ENCODE measurements at regions not wholly inside any gene's neighbourhood (a gene's known extent, or its start where the extent isn't known, plus 50 kb on each side); places are given as distances from the start of the nearest gene placed in this dataset.

DNA sequence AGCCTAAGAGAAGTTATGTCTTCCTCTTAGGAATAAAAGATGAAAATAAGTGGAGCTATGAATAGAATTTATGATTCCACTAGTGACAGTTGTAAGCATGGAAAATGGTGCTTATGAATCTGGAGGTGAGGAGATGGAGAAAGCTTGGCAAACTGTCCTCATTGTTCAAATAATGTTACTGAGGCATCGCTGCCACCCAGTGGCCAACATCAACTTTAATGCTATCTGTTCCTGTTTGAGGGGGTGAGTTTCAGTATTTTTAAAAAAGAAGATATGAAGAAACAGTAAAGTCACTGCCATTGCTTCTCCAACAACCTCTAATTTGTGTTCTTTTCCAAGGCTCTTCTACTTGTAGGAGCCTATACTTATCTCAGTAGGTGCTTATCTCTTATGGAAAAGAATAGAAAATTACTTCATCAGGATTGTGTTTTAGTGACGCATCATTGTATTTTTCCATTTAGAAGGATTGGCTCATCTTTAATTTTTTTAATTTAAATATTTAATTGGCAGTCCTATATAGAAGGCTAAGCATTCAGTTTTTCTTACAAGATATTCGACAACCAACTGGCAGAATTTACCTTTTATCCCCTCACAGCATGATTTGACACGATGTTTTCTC is 260.4 kb upstream of the P2RY1 start:
- DNase-seq (ENCODE audit: low read depth in 1 of 2, low spot score in 1 of 2), result peak; percentile 56 to 84
- peak; percentile 47 for TF ChIP-seq CTCF (IDR thresholded peaks at IDR 0.05; ENCODE audit: low read depth, low read length)
- H3K9me3 ChIP-seq (ENCODE audit: low read depth), result no peaks in the 10 kb centered on the region

GRCh38 chr3:152578769-152579168 is 256.2 kb upstream of the P2RY1 start:
- H3K27ac ChIP-seq, result no peak overlapping the region
- no peak for DNase-seq (ENCODE audit: low read depth in 1 of 2, low spot score in 1 of 2)
- H3K9me3 ChIP-seq (ENCODE audit: low read depth), result no peaks in the 10 kb centered on the region
- no peaks in the 10 kb centered on the region for H3K27me3 ChIP-seq
- no peak overlapping the region for H3K4me3 ChIP-seq
- no peaks in the 10 kb centered on the region for H3K4me1 ChIP-seq (ENCODE audit: low read depth)
- TF ChIP-seq CTCF (IDR thresholded peaks at IDR 0.05; ENCODE audit: low read depth, low read length), result no peak
- no peaks in the 10 kb centered on the region for H3K36me3 ChIP-seq

More for the DNA sequence above, 260.4 kb upstream of the P2RY1 start:
- H3K27me3 ChIP-seq, result no peaks in the 10 kb centered on the region
- no peak overlapping the region for H3K27ac ChIP-seq
- H3K36me3 ChIP-seq, result no peaks in the 10 kb centered on the region
- H3K4me3 ChIP-seq, result no peak overlapping the region
- H3K4me1 ChIP-seq (ENCODE audit: low read depth), result no peaks in the 10 kb centered on the region

DNA sequence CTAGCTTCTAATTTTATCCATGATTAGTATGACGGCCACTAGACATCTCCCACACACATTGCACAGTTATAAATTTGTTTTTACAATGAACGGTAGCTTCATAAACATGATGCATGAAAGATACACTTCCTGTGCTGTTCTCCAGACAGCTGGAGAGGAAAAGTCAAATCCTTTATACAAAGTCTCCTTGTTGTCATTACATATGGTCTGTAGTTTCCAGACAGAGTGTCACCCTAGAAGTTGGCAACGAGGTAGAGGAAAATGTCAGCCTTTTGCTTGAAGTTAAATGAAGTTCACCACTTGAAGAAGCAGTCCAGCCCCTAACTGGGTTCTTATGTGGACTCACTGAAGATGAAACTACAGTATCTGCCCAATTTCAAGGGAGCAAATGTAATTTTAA is 253.0 kb upstream of the P2RY1 start:
- DNase-seq (ENCODE audit: low read depth in 1 of 2, low spot score in 1 of 2), result no peak
- Histone ChIP-seq H3K9me3 (ENCODE audit: low read depth) (no peaks in the 10 kb centered on the region), H3K4me3 (no peak overlapping the region), H3K36me3 (no peaks in the 10 kb centered on the region), H3K27ac (no peak overlapping the region), H3K27me3 (no peaks in the 10 kb centered on the region), H3K4me1 (ENCODE audit: low read depth) (no peaks in the 10 kb centered on the region)
- no peak for TF ChIP-seq CTCF (IDR thresholded peaks at IDR 0.05; ENCODE audit: low read depth, low read length)

DNA sequence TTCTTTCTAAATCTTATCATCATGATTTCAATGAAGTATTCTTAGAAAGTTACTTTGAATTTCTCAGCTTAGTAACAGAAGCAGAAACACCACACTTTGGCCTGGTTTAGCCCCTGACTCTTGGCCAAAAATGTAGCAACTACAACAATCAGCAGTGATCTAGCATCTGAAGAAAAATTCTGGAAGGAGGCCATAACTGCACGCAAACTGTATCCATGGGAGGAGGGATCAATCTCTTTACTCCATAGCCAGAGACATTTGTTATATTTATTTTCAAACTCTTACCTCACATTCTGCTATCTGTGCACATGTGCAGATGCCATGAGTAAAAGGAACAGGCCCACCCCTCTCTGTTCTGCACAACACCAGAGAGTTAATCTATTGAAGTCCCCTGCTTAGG is 251.0 kb upstream of the P2RY1 start:
- TF ChIP-seq CTCF (IDR thresholded peaks at IDR 0.05; ENCODE audit: low read depth, low read length), result no peak
- Histone ChIP-seq H3K4me1 (ENCODE audit: low read depth) (no peaks in the 10 kb centered on the region), H3K4me3 (no peak overlapping the region), H3K27me3 (no peaks in the 10 kb centered on the region), H3K36me3 (no peaks in the 10 kb centered on the region), H3K9me3 (ENCODE audit: low read depth) (no peaks in the 10 kb centered on the region), H3K27ac (no peak overlapping the region)
- peak in 1 of 2 donors; percentile 79 for DNase-seq (ENCODE audit: low read depth in 1 of 2, low spot score in 1 of 2)

- DNase-seq (ENCODE audit: low read depth in 1 of 2, low spot score in 1 of 2), result no peak
- Histone ChIP-seq H3K27me3 (no peaks in the 10 kb centered on the region), H3K36me3 (no peaks in the 10 kb centered on the region), H3K4me3 (no peak overlapping the region), H3K4me1 (ENCODE audit: low read depth) (no peaks in the 10 kb centered on the region), H3K9me3 (ENCODE audit: low read depth) (no peaks in the 10 kb centered on the region), H3K27ac (no peak overlapping the region)
- no peak for TF ChIP-seq CTCF (IDR thresholded peaks at IDR 0.05; ENCODE audit: low read depth, low read length)
Measured at GRCh38 chr3:152586974-152587373, 248.0 kb upstream of the P2RY1 start.
